WTC11 (cell line): ENCODE measurements at regions not wholly inside any gene's neighbourhood (a gene's known extent, or its start where the extent isn't known, plus 50 kb on each side); places are given as distances from the start of the nearest gene placed in this dataset.
"Not testable (repeated sequence)": the region's sequence is repeated elsewhere in the genome, so short reads cannot be mapped to it uniquely, and the experiment has no call there.

Source experiments
- ATAC-seq: fragments of 200-7000 bp; cut with Tn5 transposase; 2 replicates; pipeline ENCODE4 v1.10.0; 2021; ENCODE audit warnings: mild to moderate bottlenecking, moderate library complexity
- CTCF ChIA-PET: fragments of 300-600 bp; sonication (Branson Sonifier 250); formaldehyde crosslinking; loops from one replicate; lab custom pipeline; 2021; ENCODE audit warnings: antibody characterized with exemption; lab: Charles Lee
- POLR2A ChIA-PET: fragments of 350-600 bp; sonication (Branson Sonifier 250); formaldehyde crosslinking; loops from one replicate; lab custom pipeline; 2021; ENCODE audit warnings: antibody characterized with exemption; lab: Charles Lee
- DNase-seq: peaks from one replicate; pipeline ENCODE4 v3.0.0; 2021; ENCODE audit warnings: low spot score
- H3K27ac Mint-ChIP-seq: 2 replicates; pipeline ENCODE4 v1.8.0; 2021; ENCODE audit warnings: mixed read lengths
- H3K27me3 Mint-ChIP-seq: 2 replicates; pipeline ENCODE4 v1.8.0; 2021; ENCODE audit warnings: low read depth, mild to moderate bottlenecking, moderate library complexity, mixed read lengths
- H3K36me3 Mint-ChIP-seq: 2 replicates; pipeline ENCODE4 v1.8.0; 2021; ENCODE audit warnings: mixed read lengths
- H3K4me1 Mint-ChIP-seq: 2 replicates; pipeline ENCODE4 v1.8.0; 2022; ENCODE audit warnings: mixed read lengths
- H3K4me3 Mint-ChIP-seq: 2 replicates; pipeline ENCODE4 v1.8.0; 2021; ENCODE audit warnings: mild to moderate bottlenecking, moderate library complexity, mixed read lengths
- H3K9me3 Mint-ChIP-seq: 2 replicates; pipeline ENCODE4 v1.8.0; 2021; ENCODE audit warnings: mixed read lengths
- CREB1 ChIP-seq: sonication (generic); formaldehyde crosslinking; IDR thresholded peaks from 2 replicates; pipeline ENCODE4 v1.8.0; 2023; ENCODE audit warnings: mild to moderate bottlenecking, missing genetic modification reagents
- CREM ChIP-seq: sonication (generic); formaldehyde crosslinking; IDR thresholded peaks from 2 replicates; pipeline ENCODE4 v1.8.1; 2022; ENCODE audit warnings: mild to moderate bottlenecking, missing genetic modification reagents, moderate library complexity
- ESRRA ChIP-seq: sonication (generic); formaldehyde crosslinking; IDR thresholded peaks from 2 replicates; pipeline ENCODE4 v1.8.1; 2022; ENCODE audit warnings: mild to moderate bottlenecking, missing genetic modification reagents, borderline replicate concordance
- ETV6 ChIP-seq: sonication (generic); formaldehyde crosslinking; IDR thresholded peaks from 2 replicates; pipeline ENCODE4 v1.8.1; 2022; ENCODE audit warnings: mild to moderate bottlenecking, missing genetic modification reagents
- FOXJ3 ChIP-seq: sonication (generic); formaldehyde crosslinking; IDR thresholded peaks from 2 replicates; pipeline ENCODE4 v1.9.0; 2021; ENCODE audit warnings: missing genetic modification reagents, mild to moderate bottlenecking, borderline replicate concordance
- FOXK1 ChIP-seq: sonication (generic); formaldehyde crosslinking; IDR thresholded peaks from 2 replicates; pipeline ENCODE4 v1.8.0; 2022; ENCODE audit warnings: mild to moderate bottlenecking, moderate library complexity, missing genetic modification reagents
- NR1H2 ChIP-seq: sonication (generic); formaldehyde crosslinking; IDR thresholded peaks from 2 replicates; pipeline ENCODE4 v1.9.0; 2021; ENCODE audit warnings: mild to moderate bottlenecking, moderate library complexity, missing genetic modification reagents
- SP1 ChIP-seq: sonication (generic); formaldehyde crosslinking; conservative IDR thresholded peaks from 2 replicates; pipeline ENCODE4 v1.8.1; 2022; ENCODE audit warnings: missing genetic modification reagents
- TEAD4 ChIP-seq: sonication (generic); formaldehyde crosslinking; IDR thresholded peaks from 2 replicates; pipeline ENCODE4 v1.8.0; 2022; ENCODE audit warnings: mild to moderate bottlenecking, missing genetic modification reagents
- TF ChIP-seq, protein P1 (sequence below): fragments of 250-450 bp; sonication (Bioruptor Pico); IDR thresholded peaks from 2 replicates; pipeline ENCODE4 v1.9.0; 2021; ENCODE audit warnings: mild to moderate bottlenecking, borderline replicate concordance
- TF ChIP-seq, protein P2 (sequence below): fragments of 200-600 bp; IDR thresholded peaks from 2 replicates; pipeline ENCODE4 v1.8.0; 2022; ENCODE audit warnings: antibody characterized with exemption
- TF ChIP-seq, protein P3 (sequence below): sonication (generic); formaldehyde crosslinking; IDR thresholded peaks from 2 replicates; pipeline ENCODE4 v1.8.0; 2022; ENCODE audit warnings: mild to moderate bottlenecking, missing genetic modification reagents
- TF ChIP-seq, protein P4 (sequence below): fragments of 250-450 bp; sonication (Bioruptor Pico); IDR thresholded peaks from 2 replicates; pipeline ENCODE4 v1.8.0; 2021; ENCODE audit warnings: mild to moderate bottlenecking
- TF ChIP-seq, protein P5 (sequence below): sonication (generic); formaldehyde crosslinking; conservative IDR thresholded peaks from 2 replicates; pipeline ENCODE4 v1.8.1; 2023; ENCODE audit warnings: mild to moderate bottlenecking, low read depth, missing genetic modification reagents, moderate library complexity

DNA sequence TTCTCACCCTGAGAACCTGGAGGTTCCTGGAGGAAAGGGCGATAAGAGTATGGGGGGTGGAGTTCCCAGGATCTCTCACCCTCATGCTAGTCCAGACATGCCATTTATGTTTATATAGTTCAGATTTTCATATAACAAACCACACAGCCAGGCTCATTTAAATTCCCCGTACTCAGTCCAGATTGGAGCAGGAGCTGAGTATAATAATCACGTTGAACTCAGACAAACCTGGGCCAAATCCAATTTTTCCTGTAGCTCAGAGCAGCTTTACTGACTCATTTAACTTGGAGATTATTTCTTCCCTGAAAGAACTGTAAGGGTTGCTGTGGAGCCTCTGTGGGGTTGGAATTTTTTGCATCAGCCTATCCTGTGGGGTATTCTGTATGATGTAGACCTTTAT is 660.8 kb downstream of the TMEM121 start (continued):
- TF ChIP-seq, protein P1, sequence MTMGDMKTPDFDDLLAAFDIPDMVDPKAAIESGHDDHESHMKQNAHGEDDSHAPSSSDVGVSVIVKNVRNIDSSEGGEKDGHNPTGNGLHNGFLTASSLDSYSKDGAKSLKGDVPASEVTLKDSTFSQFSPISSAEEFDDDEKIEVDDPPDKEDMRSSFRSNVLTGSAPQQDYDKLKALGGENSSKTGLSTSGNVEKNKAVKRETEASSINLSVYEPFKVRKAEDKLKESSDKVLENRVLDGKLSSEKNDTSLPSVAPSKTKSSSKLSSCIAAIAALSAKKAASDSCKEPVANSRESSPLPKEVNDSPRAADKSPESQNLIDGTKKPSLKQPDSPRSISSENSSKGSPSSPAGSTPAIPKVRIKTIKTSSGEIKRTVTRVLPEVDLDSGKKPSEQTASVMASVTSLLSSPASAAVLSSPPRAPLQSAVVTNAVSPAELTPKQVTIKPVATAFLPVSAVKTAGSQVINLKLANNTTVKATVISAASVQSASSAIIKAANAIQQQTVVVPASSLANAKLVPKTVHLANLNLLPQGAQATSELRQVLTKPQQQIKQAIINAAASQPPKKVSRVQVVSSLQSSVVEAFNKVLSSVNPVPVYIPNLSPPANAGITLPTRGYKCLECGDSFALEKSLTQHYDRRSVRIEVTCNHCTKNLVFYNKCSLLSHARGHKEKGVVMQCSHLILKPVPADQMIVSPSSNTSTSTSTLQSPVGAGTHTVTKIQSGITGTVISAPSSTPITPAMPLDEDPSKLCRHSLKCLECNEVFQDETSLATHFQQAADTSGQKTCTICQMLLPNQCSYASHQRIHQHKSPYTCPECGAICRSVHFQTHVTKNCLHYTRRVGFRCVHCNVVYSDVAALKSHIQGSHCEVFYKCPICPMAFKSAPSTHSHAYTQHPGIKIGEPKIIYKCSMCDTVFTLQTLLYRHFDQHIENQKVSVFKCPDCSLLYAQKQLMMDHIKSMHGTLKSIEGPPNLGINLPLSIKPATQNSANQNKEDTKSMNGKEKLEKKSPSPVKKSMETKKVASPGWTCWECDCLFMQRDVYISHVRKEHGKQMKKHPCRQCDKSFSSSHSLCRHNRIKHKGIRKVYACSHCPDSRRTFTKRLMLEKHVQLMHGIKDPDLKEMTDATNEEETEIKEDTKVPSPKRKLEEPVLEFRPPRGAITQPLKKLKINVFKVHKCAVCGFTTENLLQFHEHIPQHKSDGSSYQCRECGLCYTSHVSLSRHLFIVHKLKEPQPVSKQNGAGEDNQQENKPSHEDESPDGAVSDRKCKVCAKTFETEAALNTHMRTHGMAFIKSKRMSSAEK (CRISPR knock-in tag): no peak

DNA sequence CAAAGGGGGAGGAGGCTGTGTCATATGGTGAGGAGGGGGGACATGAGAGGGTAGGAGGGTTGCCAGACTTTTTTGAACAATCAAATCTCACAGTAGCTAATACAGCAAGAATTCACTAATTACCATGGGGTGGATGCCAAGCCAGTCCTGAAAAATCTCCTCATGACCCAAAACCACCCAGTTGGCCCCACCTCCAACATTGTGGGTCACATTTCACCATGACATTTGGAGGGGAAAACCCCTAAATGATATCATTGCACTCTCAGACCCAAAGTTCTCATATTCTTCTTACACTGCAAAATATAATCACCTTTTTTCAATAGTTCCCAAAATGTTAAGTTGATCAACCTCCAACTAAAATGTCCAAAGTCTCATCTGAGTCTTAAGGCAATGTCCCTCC is 666.3 kb downstream of the TMEM121 start:
- H3K4me1 Mint-ChIP-seq, H3K4me3 Mint-ChIP-seq, H3K27me3 Mint-ChIP-seq, POLR2A ChIA-PET, CTCF ChIA-PET, DNase-seq, H3K27ac Mint-ChIP-seq, ATAC-seq: not testable (repeated sequence)
- Mint-ChIP-seq H3K36me3 (peaks cover 80% of the 10 kb centered on the region), H3K9me3 (peaks cover 95% of the 10 kb centered on the region)

DNA sequence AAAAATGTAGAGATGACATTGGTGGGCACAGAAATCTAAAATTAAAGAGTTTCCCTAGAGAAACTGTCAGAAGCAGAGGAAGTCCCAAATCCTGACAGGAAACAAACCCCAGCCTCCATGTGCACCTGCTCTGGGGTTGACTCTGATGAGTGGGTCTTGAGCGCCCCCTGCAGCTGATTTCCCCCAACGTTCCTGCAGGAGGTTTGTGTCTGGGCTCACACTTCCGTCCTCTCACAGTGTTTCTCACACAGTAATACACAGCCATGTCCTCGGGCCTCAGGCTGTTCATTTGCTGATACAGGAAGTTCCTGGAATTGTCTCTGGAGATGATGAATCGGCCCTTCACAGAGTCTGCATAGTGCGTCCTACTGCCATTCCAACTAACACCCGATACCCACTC is 670.1 kb downstream of the TMEM121 start:
- H3K4me1 Mint-ChIP-seq, ATAC-seq, H3K27ac Mint-ChIP-seq, CTCF ChIA-PET, H3K4me3 Mint-ChIP-seq, POLR2A ChIA-PET, DNase-seq: not testable (repeated sequence)
- Mint-ChIP-seq H3K9me3 (peaks cover 99% of the 10 kb centered on the region), H3K36me3 (peaks cover 86% of the 10 kb centered on the region), H3K27me3 (peaks cover 10% of the 10 kb centered on the region)

DNA sequence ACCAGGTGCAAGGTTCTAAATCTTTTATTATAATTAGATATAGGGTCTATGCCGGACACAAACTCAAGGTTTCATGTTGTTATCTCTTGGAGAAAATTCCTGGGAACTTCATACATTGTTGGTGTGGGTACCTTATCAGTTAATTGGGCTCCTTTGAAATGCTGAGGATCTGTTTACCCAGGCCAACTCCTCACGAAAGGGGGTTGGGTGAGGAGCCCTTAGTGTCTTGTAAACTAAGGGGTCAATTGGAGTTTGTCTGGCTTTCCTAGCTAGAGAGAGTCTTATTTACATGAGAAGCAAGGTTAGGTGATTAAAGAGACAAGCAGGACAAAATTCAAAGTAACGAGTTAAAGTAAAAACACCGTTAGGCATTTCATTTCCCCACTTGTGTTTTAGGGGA is 670.9 kb downstream of the TMEM121 start:
- Mint-ChIP-seq H3K36me3 (peaks cover 85% of the 10 kb centered on the region), H3K27me3 (peaks cover 10% of the 10 kb centered on the region), H3K9me3 (peaks cover 97% of the 10 kb centered on the region)
- H3K27ac Mint-ChIP-seq, POLR2A ChIA-PET, CTCF ChIA-PET, H3K4me3 Mint-ChIP-seq, H3K4me1 Mint-ChIP-seq, DNase-seq, ATAC-seq: not testable (repeated sequence)

DNA sequence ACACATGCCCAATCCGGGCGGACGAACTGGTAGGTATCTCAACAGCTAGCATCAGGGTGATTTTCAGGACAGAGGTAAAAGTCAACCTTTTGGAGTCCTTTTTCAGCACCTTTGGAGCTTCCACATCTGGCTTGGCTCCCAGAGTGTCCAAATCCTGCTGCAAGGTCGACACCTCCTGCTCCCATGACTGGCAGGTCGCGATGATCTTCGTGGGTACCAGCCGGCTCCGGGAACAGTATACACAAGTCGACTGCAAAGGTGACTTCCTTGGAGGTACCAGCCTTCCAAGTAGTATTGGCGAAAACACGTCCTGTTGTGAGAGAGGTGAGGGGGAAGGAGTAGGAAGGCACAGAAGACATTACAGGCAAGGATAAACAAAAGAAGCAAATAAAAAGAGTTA is 672.7 kb downstream of the TMEM121 start:
- POLR2A ChIA-PET: no interaction called here
- CTCF ChIA-PET: no interaction called here
- H3K9me3 Mint-ChIP-seq: peaks cover 88% of the 10 kb centered on the region
- ATAC-seq (no peak), DNase-seq (no peak)
- TF ChIP-seq FOXK1 (CRISPR knock-in tag): no peak
- no peak for TF ChIP-seq SP1 (CRISPR knock-in tag)
- TF ChIP-seq, protein P2, sequence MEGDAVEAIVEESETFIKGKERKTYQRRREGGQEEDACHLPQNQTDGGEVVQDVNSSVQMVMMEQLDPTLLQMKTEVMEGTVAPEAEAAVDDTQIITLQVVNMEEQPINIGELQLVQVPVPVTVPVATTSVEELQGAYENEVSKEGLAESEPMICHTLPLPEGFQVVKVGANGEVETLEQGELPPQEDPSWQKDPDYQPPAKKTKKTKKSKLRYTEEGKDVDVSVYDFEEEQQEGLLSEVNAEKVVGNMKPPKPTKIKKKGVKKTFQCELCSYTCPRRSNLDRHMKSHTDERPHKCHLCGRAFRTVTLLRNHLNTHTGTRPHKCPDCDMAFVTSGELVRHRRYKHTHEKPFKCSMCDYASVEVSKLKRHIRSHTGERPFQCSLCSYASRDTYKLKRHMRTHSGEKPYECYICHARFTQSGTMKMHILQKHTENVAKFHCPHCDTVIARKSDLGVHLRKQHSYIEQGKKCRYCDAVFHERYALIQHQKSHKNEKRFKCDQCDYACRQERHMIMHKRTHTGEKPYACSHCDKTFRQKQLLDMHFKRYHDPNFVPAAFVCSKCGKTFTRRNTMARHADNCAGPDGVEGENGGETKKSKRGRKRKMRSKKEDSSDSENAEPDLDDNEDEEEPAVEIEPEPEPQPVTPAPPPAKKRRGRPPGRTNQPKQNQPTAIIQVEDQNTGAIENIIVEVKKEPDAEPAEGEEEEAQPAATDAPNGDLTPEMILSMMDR: no peak
- TF ChIP-seq, protein P3, sequence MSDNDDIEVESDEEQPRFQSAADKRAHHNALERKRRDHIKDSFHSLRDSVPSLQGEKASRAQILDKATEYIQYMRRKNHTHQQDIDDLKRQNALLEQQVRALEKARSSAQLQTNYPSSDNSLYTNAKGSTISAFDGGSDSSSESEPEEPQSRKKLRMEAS (CRISPR knock-in tag): no peak
- TF ChIP-seq, protein P4, sequence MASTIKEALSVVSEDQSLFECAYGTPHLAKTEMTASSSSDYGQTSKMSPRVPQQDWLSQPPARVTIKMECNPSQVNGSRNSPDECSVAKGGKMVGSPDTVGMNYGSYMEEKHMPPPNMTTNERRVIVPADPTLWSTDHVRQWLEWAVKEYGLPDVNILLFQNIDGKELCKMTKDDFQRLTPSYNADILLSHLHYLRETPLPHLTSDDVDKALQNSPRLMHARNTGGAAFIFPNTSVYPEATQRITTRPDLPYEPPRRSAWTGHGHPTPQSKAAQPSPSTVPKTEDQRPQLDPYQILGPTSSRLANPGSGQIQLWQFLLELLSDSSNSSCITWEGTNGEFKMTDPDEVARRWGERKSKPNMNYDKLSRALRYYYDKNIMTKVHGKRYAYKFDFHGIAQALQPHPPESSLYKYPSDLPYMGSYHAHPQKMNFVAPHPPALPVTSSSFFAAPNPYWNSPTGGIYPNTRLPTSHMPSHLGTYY: no peak
- no peak for TF ChIP-seq CREB1 (CRISPR knock-in tag)
- TF ChIP-seq, protein P5, sequence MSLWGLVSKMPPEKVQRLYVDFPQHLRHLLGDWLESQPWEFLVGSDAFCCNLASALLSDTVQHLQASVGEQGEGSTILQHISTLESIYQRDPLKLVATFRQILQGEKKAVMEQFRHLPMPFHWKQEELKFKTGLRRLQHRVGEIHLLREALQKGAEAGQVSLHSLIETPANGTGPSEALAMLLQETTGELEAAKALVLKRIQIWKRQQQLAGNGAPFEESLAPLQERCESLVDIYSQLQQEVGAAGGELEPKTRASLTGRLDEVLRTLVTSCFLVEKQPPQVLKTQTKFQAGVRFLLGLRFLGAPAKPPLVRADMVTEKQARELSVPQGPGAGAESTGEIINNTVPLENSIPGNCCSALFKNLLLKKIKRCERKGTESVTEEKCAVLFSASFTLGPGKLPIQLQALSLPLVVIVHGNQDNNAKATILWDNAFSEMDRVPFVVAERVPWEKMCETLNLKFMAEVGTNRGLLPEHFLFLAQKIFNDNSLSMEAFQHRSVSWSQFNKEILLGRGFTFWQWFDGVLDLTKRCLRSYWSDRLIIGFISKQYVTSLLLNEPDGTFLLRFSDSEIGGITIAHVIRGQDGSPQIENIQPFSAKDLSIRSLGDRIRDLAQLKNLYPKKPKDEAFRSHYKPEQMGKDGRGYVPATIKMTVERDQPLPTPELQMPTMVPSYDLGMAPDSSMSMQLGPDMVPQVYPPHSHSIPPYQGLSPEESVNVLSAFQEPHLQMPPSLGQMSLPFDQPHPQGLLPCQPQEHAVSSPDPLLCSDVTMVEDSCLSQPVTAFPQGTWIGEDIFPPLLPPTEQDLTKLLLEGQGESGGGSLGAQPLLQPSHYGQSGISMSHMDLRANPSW (CRISPR knock-in tag): no peak
- TF ChIP-seq FOXJ3 (CRISPR knock-in tag): no peak
- TF ChIP-seq TEAD4: no peak
- no peak for TF ChIP-seq NR1H2 (CRISPR knock-in tag)
- no peak for TF ChIP-seq ETV6
- TF ChIP-seq CREM (CRISPR knock-in tag): no peak
- no peak for TF ChIP-seq ESRRA
- H3K27me3 Mint-ChIP-seq: peaks cover 12% of the 10 kb centered on the region
- peaks cover 82% of the 10 kb centered on the region for H3K36me3 Mint-ChIP-seq
- H3K4me1 Mint-ChIP-seq: no peaks in the 10 kb centered on the region
- no peak overlapping the region for H3K4me3 Mint-ChIP-seq
- H3K27ac Mint-ChIP-seq: no peak overlapping the region
